SK-N-SH (cell line): ENCODE measurements at regions not wholly inside any gene's neighbourhood (a gene's known extent, or its start where the extent isn't known, plus 50 kb on each side); places are given as distances from the start of the nearest gene placed in this dataset.

Experiments used
- CTCF ChIA-PET: fragments of 300-600, 350-600 bp; formaldehyde crosslinking; extraction: SDS; loops from one replicate; lab custom pipeline; 2021; lab: Yijun Ruan, JAX
- POLR2A ChIA-PET: fragments of 350-600 bp; sonication (Branson Sonifier 250); formaldehyde crosslinking; extraction: SDS; loops from one replicate; lab custom pipeline; 2020; ENCODE audit warnings: antibody characterized with exemption, inconsistent platforms; lab: Yijun Ruan, JAX
- DNase-seq: peaks from one replicate; pipeline ENCODE4 v3.0.0; 2012
- H2AFZ ChIP-seq: fragments of 200-600 bp; sonication (generic); 2 replicates; pipeline ENCODE4 v1.8.1; 2016; ENCODE audit warnings: antibody characterized with exemption, mild to moderate bottlenecking, low read depth
- H3F3A ChIP-seq: fragments of 200-600 bp; sonication (generic); replicated peaks from 2 replicates; pipeline ENCODE3; 2016; ENCODE audit warnings: antibody characterized with exemption, mild to moderate bottlenecking; ENCODE audit not compliant: insufficient read depth
- H3K27ac ChIP-seq, 2 experiments: fragments of 200-500 bp in 1 of 2; fragments of 200-600 bp in 1 of 2; sonication (Bioruptor generic) in 1 of 2; sonication (generic), shearing (Covaris generic) in 1 of 2; 2 replicates each; pipeline versions ENCODE4 v1.5.1 to v1.6.1; 2014 to 2016; ENCODE audit warnings: low read depth in 2 of 2, inconsistent platforms in 1 of 2, low read length in 1 of 2, mild to moderate bottlenecking in 1 of 2, mixed read lengths in 1 of 2
- H3K27me3 ChIP-seq: fragments of 200-600 bp; sonication (generic), shearing (Covaris generic); 2 replicates; pipeline ENCODE4 v1.6.1; 2016; ENCODE audit warnings: mixed run types; ENCODE audit not compliant: insufficient read depth
- H3K36me3 ChIP-seq, 2 experiments: fragments of 200-500 bp in 1 of 2; fragments of 200-600 bp in 1 of 2; sonication (Bioruptor generic) in 1 of 2; sonication (generic) in 1 of 2; replicated peaks in 1 of 2; 2 replicates each; pipeline versions ENCODE3 to v1.5.1; 2014 to 2016; ENCODE audit warnings: low read length in 1 of 2, mild to moderate bottlenecking in 1 of 2; ENCODE audit not compliant: insufficient read depth in 2 of 2, control insufficient read depth in 1 of 2
- H3K4me1 ChIP-seq, 2 experiments: fragments of 200-500 bp in 1 of 2; fragments of 200-600 bp in 1 of 2; sonication (Bioruptor generic) in 1 of 2; sonication (generic), shearing (Covaris generic) in 1 of 2; 2 replicates each; pipeline versions ENCODE4 v1.5.1 to v1.6.1; 2014 to 2016; ENCODE audit warnings: low read depth in 1 of 2, low read length in 1 of 2, mixed run types in 1 of 2; ENCODE audit not compliant: insufficient read depth in 2 of 2, control insufficient read depth in 1 of 2
- H3K4me2 ChIP-seq: fragments of 200-600 bp; sonication (generic), shearing (Covaris generic); 2 replicates; pipeline ENCODE4 v1.6.1; 2017; ENCODE audit warnings: mixed run types
- H3K4me3 ChIP-seq, 2 experiments: fragments of 200-500 bp in 1 of 2; fragments of 200-600 bp in 1 of 2; sonication (Bioruptor generic) in 1 of 2; sonication (generic), shearing (Covaris generic) in 1 of 2; 2 replicates each; pipeline versions ENCODE4 v1.5.1 to v1.8.1; 2014 to 2016; ENCODE audit warnings: low read depth in 2 of 2, inconsistent platforms in 1 of 2, low read length in 1 of 2, mild to moderate bottlenecking in 1 of 2, mixed read lengths in 1 of 2, moderate library complexity in 1 of 2
- H3K79me2 ChIP-seq: fragments of 200-600 bp; sonication (generic); 2 replicates; pipeline ENCODE4 v1.8.1; 2017; ENCODE audit warnings: mild to moderate bottlenecking; ENCODE audit not compliant: insufficient read depth
- H3K9ac ChIP-seq: fragments of 200-600 bp; sonication (generic); 2 replicates; pipeline ENCODE4 v1.6.1; 2017; ENCODE audit warnings: mixed run types
- H3K9me2 ChIP-seq: fragments of 200-600 bp; sonication (generic); 2 replicates; pipeline ENCODE4 v1.6.1; 2017; ENCODE audit warnings: mixed run types
- H3K9me3 ChIP-seq: fragments of 200-600 bp; sonication (generic); 2 replicates; pipeline ENCODE4 v1.6.1; 2017; ENCODE audit warnings: mixed run types, mild to moderate bottlenecking, moderate library complexity
- H4K20me1 ChIP-seq: fragments of 200-600 bp; sonication (generic); 2 replicates; pipeline ENCODE4 v1.6.1; 2017; ENCODE audit warnings: mild to moderate bottlenecking, mixed run types; ENCODE audit not compliant: insufficient read depth
- ELF1 ChIP-seq: IDR thresholded peaks from 2 replicates; pipeline ENCODE4 v1.4.0; 2012
- EP300 ChIP-seq, 2 experiments: IDR thresholded peaks; 2 replicates each; pipeline versions ENCODE4 v1.4.0 to v1.6.1; 2012; ENCODE audit warnings: borderline replicate concordance in 1 of 2, low read depth in 1 of 2, low read length in 1 of 2
- FOXJ3 ChIP-seq: sonication (generic); formaldehyde crosslinking; IDR thresholded peaks from 2 replicates; pipeline ENCODE4 v1.5.1; 2020; ENCODE audit warnings: mild to moderate bottlenecking, missing genetic modification reagents
- GABPA ChIP-seq: IDR thresholded peaks from 2 replicates; pipeline ENCODE4 v1.4.0; 2012; ENCODE audit warnings: low read depth, mild to moderate bottlenecking
- MEF2A ChIP-seq: IDR thresholded peaks from 2 replicates; pipeline ENCODE4 v1.4.0; 2012; ENCODE audit warnings: low read depth, borderline replicate concordance
- NFIC ChIP-seq: IDR thresholded peaks from 2 replicates; pipeline ENCODE4 v1.4.0; 2012; ENCODE audit warnings: borderline replicate concordance
- NRF1 ChIP-seq: IDR thresholded peaks from 2 replicates; pipeline ENCODE4 v1.6.1; 2012; ENCODE audit warnings: low read depth, mild to moderate bottlenecking, low read length
- PBX3 ChIP-seq: IDR thresholded peaks from 2 replicates; pipeline ENCODE4; 2012
- RAD21 ChIP-seq: IDR thresholded peaks from 2 replicates; pipeline ENCODE4 v1.6.1; 2012; ENCODE audit warnings: mild to moderate bottlenecking, low read length
- REST ChIP-seq: IDR thresholded peaks from 2 replicates; pipeline ENCODE4 v1.6.1; 2012; ENCODE audit warnings: mild to moderate bottlenecking, low read depth, low read length, moderate library complexity
- RFX5 ChIP-seq: IDR thresholded peaks from 2 replicates; pipeline ENCODE4 v1.6.1; 2012; ENCODE audit warnings: mild to moderate bottlenecking, improper control_type of control experiment, low read length
- RXRA ChIP-seq: IDR thresholded peaks from 2 replicates; pipeline ENCODE4 v1.4.0; 2012; ENCODE audit warnings: low read depth, mild to moderate bottlenecking, borderline replicate concordance
- TAF1 ChIP-seq: IDR thresholded peaks from 2 replicates; pipeline ENCODE4 v1.6.1; 2012; ENCODE audit warnings: low read depth, mild to moderate bottlenecking, low read length, moderate library complexity, borderline replicate concordance
- TEAD4 ChIP-seq: IDR thresholded peaks from 2 replicates; pipeline ENCODE4 v1.4.0; 2012; ENCODE audit warnings: mild to moderate bottlenecking, borderline replicate concordance; ENCODE audit not compliant: insufficient read depth
- ZBTB33 ChIP-seq: IDR thresholded peaks from 2 replicates; pipeline ENCODE4 v1.4.0; 2012; ENCODE audit warnings: low read depth, borderline replicate concordance
- WGBS: methylation state at CpG from one replicate; pipeline ENCODE4 v1.1.6; 2017; ENCODE audit warnings: low lambda C conversion rate; 5-methylcytosine and 5-hydroxymethylcytosine counted together

GRCh38 chr18:53943326-53943860 lies 281.1 kb downstream of the MBD2 start:
- no peaks in the 10 kb centered on the region for H3K27me3 ChIP-seq
- no peak overlapping the region for H3K9ac ChIP-seq
- no peak for DNase-seq
- POLR2A ChIA-PET = no interaction called here
- H3K79me2 ChIP-seq = no peaks in the 10 kb centered on the region
- H3K4me2 ChIP-seq = no peak overlapping the region
- no peak for TF ChIP-seq TAF1
- TF ChIP-seq EP300 (IDR thresholded peaks at IDR 0.05; ENCODE audit: borderline replicate concordance in 1 of 2, low read depth in 1 of 2, low read length in 1 of 2) = no peak
- no peak for TF ChIP-seq FOXJ3 (CRISPR knock-in tag)
- no peak for TF ChIP-seq MEF2A
- TF ChIP-seq TEAD4 = no peak
- no peak for TF ChIP-seq NRF1
- no peak for TF ChIP-seq RFX5
- no peak for TF ChIP-seq NFIC
- no peak for TF ChIP-seq ZBTB33
- no peak for TF ChIP-seq RAD21
- no peak for TF ChIP-seq GABPA
- TF ChIP-seq REST = no peak
- TF ChIP-seq PBX3 = no peak
- TF ChIP-seq ELF1 = no peak
- TF ChIP-seq RXRA = no peak
- H3K4me3 ChIP-seq = no peak overlapping the region
- H3K9me2 ChIP-seq = no peaks in the 10 kb centered on the region
- no peaks in the 10 kb centered on the region for H4K20me1 ChIP-seq
- CTCF ChIA-PET = no interaction called here
- H3K9me3 ChIP-seq = no peaks in the 10 kb centered on the region
- 29% methylated on average over 1 of the region's 1 CpG for WGBS
- H3K27ac ChIP-seq = no peak overlapping the region
- no peaks in the 10 kb centered on the region for H3F3A ChIP-seq
- no peaks in the 10 kb centered on the region for H3K36me3 ChIP-seq
- H2AFZ ChIP-seq = no peak overlapping the region
- H3K4me1 ChIP-seq = no peaks in the 10 kb centered on the region
